ENCODE measurements at regions not wholly inside any gene's neighbourhood (a gene's known extent, or its start where the extent isn't known, plus 50 kb on each side); places are given as distances from the start of the nearest gene placed in this dataset.

DNA sequence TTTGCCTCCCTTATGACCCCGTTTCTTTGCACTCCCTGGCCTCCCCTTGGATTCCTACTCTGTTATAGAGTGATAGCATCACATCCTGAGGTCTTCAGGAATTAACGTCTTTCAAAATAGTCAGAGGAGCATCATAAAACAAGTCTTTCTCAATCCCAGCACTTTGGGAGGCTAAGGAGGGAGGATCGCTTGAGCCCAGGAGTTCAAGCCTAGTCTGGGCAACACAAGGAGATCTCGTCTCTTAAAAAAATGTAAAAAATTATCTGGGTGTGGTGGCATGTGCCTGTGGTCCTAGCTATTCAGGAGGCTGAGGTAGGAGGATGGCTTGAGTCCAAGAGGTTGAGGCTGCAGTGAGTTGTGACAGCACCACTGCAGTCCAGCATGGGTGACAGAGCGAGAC lies 68.7 kb upstream of the AMPD3 start:
- TF ChIP-seq CTCF (conservative IDR thresholded peaks at IDR 0.05; ENCODE audit: low read depth, low read length): no peak
- no peak overlapping the region for H3K4me3 ChIP-seq (ENCODE audit: low read length)
- no peak for DNase-seq (ENCODE audit: low read depth)

DNA sequence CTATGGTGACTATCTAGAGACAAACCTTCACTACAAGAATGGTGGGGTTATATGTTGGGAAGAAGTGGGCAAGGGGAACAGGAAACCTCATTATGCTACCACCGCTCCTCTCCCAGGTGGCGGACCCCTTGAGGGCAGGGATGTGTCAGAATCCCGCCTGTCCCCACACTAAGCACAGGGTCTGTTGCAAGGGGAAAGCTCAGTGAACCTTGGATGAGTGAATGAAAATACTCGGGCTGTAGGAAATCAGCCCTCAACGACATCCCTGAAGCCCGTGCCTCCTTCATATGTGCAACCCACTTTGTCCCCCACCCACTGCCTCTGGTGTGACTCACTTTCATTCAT lies 68.2 kb upstream of the AMPD3 start:
- H3K4me3 ChIP-seq (ENCODE audit: low read length): no peak overlapping the region
- TF ChIP-seq CTCF (conservative IDR thresholded peaks at IDR 0.05; ENCODE audit: low read depth, low read length): no peak

GRCh38 chr11:10387206-10388083 lies 67.6 kb upstream of the AMPD3 start:
- TF ChIP-seq CTCF (conservative IDR thresholded peaks at IDR 0.05; ENCODE audit: low read depth, low read length): no peak
- DNase-seq (ENCODE audit: low read depth): no peak
- no peak overlapping the region for H3K4me3 ChIP-seq (ENCODE audit: low read length)

More for the DNA sequence above, 68.2 kb upstream of the AMPD3 start:
- no peak for DNase-seq (ENCODE audit: low read depth)

- no peak for TF ChIP-seq CTCF (conservative IDR thresholded peaks at IDR 0.05; ENCODE audit: low read depth, low read length)
- H3K4me3 ChIP-seq (ENCODE audit: low read length): no peak overlapping the region
- no peak for DNase-seq (ENCODE audit: low read depth)
These were observed 67.0 kb upstream of the AMPD3 start for GRCh38 chr11:10388101-10388500.

DNA sequence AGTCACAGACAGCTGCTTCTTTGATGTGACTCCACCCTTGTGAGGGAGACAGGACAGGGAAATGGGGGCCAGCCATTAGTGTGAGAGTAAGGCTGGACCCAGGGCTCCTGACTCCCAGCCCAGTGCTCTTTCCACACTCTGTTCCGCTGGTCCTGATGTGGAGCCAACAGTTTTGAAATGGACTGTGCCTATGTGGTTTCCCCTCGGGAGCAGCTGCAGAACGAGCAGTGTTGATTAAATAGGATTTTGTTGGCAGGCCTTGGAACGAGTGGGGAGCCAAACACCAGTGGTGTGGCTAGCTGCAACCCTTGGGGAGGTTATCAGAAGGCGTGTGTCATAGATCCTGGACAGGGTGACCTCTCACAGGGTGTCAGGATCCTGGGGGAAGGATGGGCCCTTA lies 66.5 kb upstream of the AMPD3 start:
- no peak for DNase-seq (ENCODE audit: low read depth)
- no peak overlapping the region for H3K4me3 ChIP-seq (ENCODE audit: low read length)
- no peak for TF ChIP-seq CTCF (conservative IDR thresholded peaks at IDR 0.05; ENCODE audit: low read depth, low read length)

- no peak overlapping the region for H3K4me3 ChIP-seq (ENCODE audit: low read length)
- no peak for DNase-seq (ENCODE audit: low read depth)
- no peak for TF ChIP-seq CTCF (conservative IDR thresholded peaks at IDR 0.05; ENCODE audit: low read depth, low read length)
These were observed 64.7 kb upstream of the AMPD3 start for GRCh38 chr11:10390375-10390774.

Measured in retinal pigment epithelial cell (primary cell).